ENCODE measurements at regions not wholly inside any gene's neighbourhood (a gene's known extent, or its start where the extent isn't known, plus 50 kb on each side); places are given as distances from the start of the nearest gene placed in this dataset.

- Histone ChIP-seq H3K4me1 (ENCODE audit: control insufficient read depth in 3 of 3, insufficient read depth in 3 of 3, low read length in 3 of 3) (peaks cover 2 to 7% (median 6%) of the 10 kb centered on the region in 3 donors), H3K36me3 (ENCODE audit: control insufficient read depth in 3 of 3, insufficient read depth in 3 of 3, low read length in 3 of 3) (no peaks in the 10 kb centered on the region), H3K9me3 (ENCODE audit: control insufficient read depth in 3 of 3, low read length in 3 of 3) (no peaks in the 10 kb centered on the region), H3K27ac (ENCODE audit: low read depth, low read length) (no peak overlapping the region), H3K27me3 (ENCODE audit: control insufficient read depth in 3 of 3, insufficient read depth in 3 of 3, low read length in 3 of 3) (peaks cover 0 to 4% (median 2%) of the 10 kb centered on the region in 3 donors), H3K4me3 (ENCODE audit: low read length in 3 of 3) (no peak overlapping the region), H3K9ac (ENCODE audit: low read depth in 1 of 3, low read length in 3 of 3) (no peak overlapping the region)
Measured at GRCh38 chr6:90409700-90410099, 113.1 kb upstream of the BACH2 start.

DNA sequence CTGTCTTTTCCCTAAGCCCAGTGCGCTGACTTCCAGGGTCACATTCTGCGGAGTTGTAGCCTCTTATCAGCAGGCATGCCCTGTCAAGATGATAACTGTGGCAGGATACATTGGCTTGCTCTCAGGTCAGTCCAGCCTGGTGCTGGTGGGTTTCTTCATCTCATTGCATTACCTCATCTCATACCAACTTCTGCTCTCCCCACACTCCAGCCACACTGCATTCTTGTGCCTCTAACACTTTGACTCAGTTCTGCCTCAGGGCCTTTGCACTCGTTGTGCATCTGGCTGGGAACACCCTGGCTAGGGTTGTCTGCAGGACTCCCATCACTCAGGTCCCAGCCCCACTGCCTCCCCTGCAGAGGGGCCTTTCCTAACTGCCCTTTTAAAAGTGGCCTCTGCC is 110.3 kb upstream of the BACH2 start:
- Histone ChIP-seq H3K9me3 (ENCODE audit: control insufficient read depth in 3 of 3, low read length in 3 of 3) (no peaks in the 10 kb centered on the region), H3K27me3 (ENCODE audit: control insufficient read depth in 3 of 3, insufficient read depth in 3 of 3, low read length in 3 of 3) (peaks cover under 1 to 4% (median 3%) of the 10 kb centered on the region in 3 donors), H3K36me3 (ENCODE audit: control insufficient read depth in 3 of 3, insufficient read depth in 3 of 3, low read length in 3 of 3) (no peaks in the 10 kb centered on the region), H3K4me1 (ENCODE audit: control insufficient read depth in 3 of 3, insufficient read depth in 3 of 3, low read length in 3 of 3) (peaks cover 0 to 6% (median 3%) of the 10 kb centered on the region in 3 donors), H3K9ac (ENCODE audit: low read depth in 1 of 3, low read length in 3 of 3) (no peak overlapping the region), H3K27ac (ENCODE audit: low read depth, low read length) (no peak overlapping the region), H3K4me3 (ENCODE audit: low read length in 3 of 3) (no peak overlapping the region)

GRCh38 chr6:90406142-90406794 is 109.6 kb upstream of the BACH2 start:
- Histone ChIP-seq H3K27me3 (ENCODE audit: control insufficient read depth in 3 of 3, insufficient read depth in 3 of 3, low read length in 3 of 3) (peaks cover 3 to 9% (median 3%) of the 10 kb centered on the region in 3 donors), H3K9me3 (ENCODE audit: control insufficient read depth in 3 of 3, low read length in 3 of 3) (no peaks in the 10 kb centered on the region), H3K36me3 (ENCODE audit: control insufficient read depth in 3 of 3, insufficient read depth in 3 of 3, low read length in 3 of 3) (no peaks in the 10 kb centered on the region), H3K4me3 (ENCODE audit: low read length in 3 of 3) (no peak overlapping the region), H3K27ac (ENCODE audit: low read depth, low read length) (no peak overlapping the region), H3K9ac (ENCODE audit: low read depth in 1 of 3, low read length in 3 of 3) (no peak overlapping the region), H3K4me1 (ENCODE audit: control insufficient read depth in 3 of 3, insufficient read depth in 3 of 3, low read length in 3 of 3) (peaks cover 0 to 6% (median 3%) of the 10 kb centered on the region in 3 donors)

GRCh38 chr6:90403489-90404381 is 107.1 kb upstream of the BACH2 start:
- Histone ChIP-seq H3K4me1 (ENCODE audit: control insufficient read depth in 3 of 3, insufficient read depth in 3 of 3, low read length in 3 of 3) (peaks cover 0 to 6% (median 3%) of the 10 kb centered on the region in 3 donors), H3K4me3 (ENCODE audit: low read length in 3 of 3) (no peak overlapping the region), H3K36me3 (ENCODE audit: control insufficient read depth in 3 of 3, insufficient read depth in 3 of 3, low read length in 3 of 3) (no peaks in the 10 kb centered on the region), H3K9me3 (ENCODE audit: control insufficient read depth in 3 of 3, low read length in 3 of 3) (no peaks in the 10 kb centered on the region), H3K27me3 (ENCODE audit: control insufficient read depth in 3 of 3, insufficient read depth in 3 of 3, low read length in 3 of 3) (peaks cover 3 to 14% (median 5%) of the 10 kb centered on the region in 3 donors), H3K27ac (ENCODE audit: low read depth, low read length) (no peak overlapping the region), H3K9ac (ENCODE audit: low read depth in 1 of 3, low read length in 3 of 3) (no peak overlapping the region)

DNA sequence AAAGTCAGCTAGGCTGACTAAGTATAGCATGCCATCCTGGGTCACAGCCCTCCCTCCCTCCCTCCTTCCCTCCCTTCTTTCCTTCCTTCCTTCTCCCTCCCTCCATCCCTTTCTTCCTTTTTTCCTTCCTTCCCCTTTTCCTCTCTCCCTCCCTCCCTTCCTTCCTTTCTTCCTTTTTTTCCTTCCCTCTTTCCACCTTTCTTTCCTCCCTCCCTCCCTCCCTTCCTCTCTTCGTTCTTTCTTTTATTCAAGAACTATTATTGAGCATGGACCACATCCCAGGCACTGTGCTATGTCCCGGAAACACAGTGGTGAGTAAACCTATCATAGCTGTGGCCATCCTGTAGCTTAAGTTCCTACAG is 106.2 kb upstream of the BACH2 start:
- no peak overlapping the region for H3K27ac ChIP-seq (ENCODE audit: low read depth, low read length)
- H3K9me3 ChIP-seq (ENCODE audit: control insufficient read depth in 3 of 3, low read length in 3 of 3) = no peaks in the 10 kb centered on the region
- no peaks in the 10 kb centered on the region for H3K36me3 ChIP-seq (ENCODE audit: control insufficient read depth in 3 of 3, insufficient read depth in 3 of 3, low read length in 3 of 3)
- peaks cover 0 to 6% (median 3%) of the 10 kb centered on the region in 3 donors for H3K4me1 ChIP-seq (ENCODE audit: control insufficient read depth in 3 of 3, insufficient read depth in 3 of 3, low read length in 3 of 3)
- H3K4me3 ChIP-seq (ENCODE audit: low read length in 3 of 3) = no peak overlapping the region
- H3K27me3 ChIP-seq (ENCODE audit: control insufficient read depth in 3 of 3, insufficient read depth in 3 of 3, low read length in 3 of 3) = peaks cover 3 to 16% (median 5%) of the 10 kb centered on the region in 3 donors
- no peak overlapping the region for H3K9ac ChIP-seq (ENCODE audit: low read depth in 1 of 3, low read length in 3 of 3)

DNA sequence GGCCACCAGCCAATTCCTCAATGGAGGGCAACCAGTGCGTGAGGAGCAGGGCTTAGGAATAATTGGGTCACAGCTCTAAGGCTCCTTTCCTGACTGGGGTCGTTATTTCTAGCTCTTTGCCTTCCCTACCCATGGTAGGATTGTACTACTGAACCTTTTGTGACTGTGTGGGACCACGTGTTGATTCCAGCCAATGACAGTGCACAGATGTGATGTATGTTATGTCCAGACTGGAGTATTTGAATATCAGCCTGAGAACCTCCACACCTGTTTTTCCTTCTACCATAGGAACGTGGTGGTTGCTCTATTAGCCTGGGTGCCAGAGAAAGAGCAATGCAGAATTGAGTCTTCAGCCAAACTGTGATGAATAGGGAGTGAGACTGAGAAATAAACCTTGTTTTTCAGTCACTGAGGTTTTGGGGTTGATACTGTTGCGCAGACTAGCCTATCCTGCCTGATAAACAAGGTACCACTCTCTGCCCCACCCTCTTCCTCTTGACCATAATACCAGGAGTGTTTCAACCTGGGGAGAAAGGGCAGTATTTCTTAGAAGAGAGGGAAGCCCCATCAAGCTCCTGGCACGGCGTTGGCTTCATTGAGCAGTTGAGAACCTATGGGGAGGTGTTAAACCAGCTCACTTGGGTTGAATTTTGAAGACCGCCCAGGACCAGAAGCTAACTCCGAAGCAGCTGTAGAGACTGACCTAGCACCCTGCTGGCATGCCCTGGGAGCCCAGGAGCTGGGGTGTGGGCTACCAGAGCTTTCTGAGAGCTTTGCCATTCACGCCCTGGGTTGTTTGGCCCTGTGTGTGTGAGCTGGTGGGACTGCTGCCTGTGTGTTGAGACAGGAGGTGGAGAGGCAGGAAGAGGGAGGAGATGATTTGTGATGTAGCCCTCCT is 105.5 kb upstream of the BACH2 start:
- H3K9me3 ChIP-seq (ENCODE audit: control insufficient read depth in 3 of 3, low read length in 3 of 3) = no peaks in the 10 kb centered on the region
- H3K27ac ChIP-seq (ENCODE audit: low read depth, low read length) = no peak overlapping the region
- H3K36me3 ChIP-seq (ENCODE audit: control insufficient read depth in 3 of 3, insufficient read depth in 3 of 3, low read length in 3 of 3) = no peaks in the 10 kb centered on the region
- H3K9ac ChIP-seq (ENCODE audit: low read depth in 1 of 3, low read length in 3 of 3) = no peak overlapping the region
- no peak overlapping the region for H3K4me3 ChIP-seq (ENCODE audit: low read length in 3 of 3)
- H3K4me1 ChIP-seq (ENCODE audit: control insufficient read depth in 3 of 3, insufficient read depth in 3 of 3, low read length in 3 of 3) = peaks cover 0 to 6% (median 3%) of the 10 kb centered on the region in 3 donors
- H3K27me3 ChIP-seq (ENCODE audit: control insufficient read depth in 3 of 3, insufficient read depth in 3 of 3, low read length in 3 of 3) = peaks cover 3 to 16% (median 5%) of the 10 kb centered on the region in 3 donors

- Histone ChIP-seq H3K4me3 (ENCODE audit: low read length in 3 of 3) (no peak overlapping the region), H3K9me3 (ENCODE audit: control insufficient read depth in 3 of 3, low read length in 3 of 3) (no peaks in the 10 kb centered on the region), H3K36me3 (ENCODE audit: control insufficient read depth in 3 of 3, insufficient read depth in 3 of 3, low read length in 3 of 3) (no peaks in the 10 kb centered on the region), H3K4me1 (ENCODE audit: control insufficient read depth in 3 of 3, insufficient read depth in 3 of 3, low read length in 3 of 3) (peaks cover 0 to 6% (median 3%) of the 10 kb centered on the region in 3 donors), H3K27ac (ENCODE audit: low read depth, low read length) (no peak overlapping the region), H3K27me3 (ENCODE audit: control insufficient read depth in 3 of 3, insufficient read depth in 3 of 3, low read length in 3 of 3) (peaks cover 3 to 16% (median 5%) of the 10 kb centered on the region in 3 donors), H3K9ac (ENCODE audit: low read depth in 1 of 3, low read length in 3 of 3) (no peak overlapping the region)
Measured at GRCh38 chr6:90399970-90400369, 103.3 kb upstream of the BACH2 start.

DNA sequence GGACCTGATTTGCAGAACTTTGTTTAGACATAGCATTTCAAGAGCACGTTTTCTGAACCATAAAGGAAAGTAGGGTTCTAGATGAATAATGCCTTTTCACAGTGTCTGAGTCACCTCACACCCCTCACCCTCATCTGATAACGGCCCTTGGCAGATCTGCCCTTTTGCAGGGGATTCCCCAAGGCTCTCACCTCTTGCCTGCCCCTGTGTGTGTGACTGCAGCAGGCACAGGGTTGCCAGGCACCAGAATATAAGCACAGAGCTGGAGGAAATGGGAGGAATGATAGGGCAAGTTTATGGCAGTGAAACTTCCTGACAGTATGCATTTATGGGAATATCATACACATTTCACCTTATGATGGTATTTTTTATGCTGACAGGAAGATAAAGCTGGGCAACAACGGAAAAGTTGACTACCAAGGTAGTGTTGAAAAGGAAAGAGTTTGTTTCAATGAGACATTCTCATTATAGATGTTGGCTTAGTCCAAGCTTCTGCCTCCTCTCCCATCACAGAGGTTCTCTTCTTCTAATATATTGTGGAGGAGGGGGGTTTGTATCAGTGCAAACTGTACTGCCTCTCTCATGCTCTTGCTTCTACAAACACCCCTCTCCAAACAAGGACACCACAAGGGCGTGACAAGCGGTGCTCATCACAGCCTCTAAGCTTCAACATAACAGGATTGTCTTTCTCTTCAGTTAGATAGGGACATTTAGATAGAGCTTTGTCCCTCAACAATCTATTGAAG is 101.5 kb upstream of the BACH2 start:
- Histone ChIP-seq H3K27ac (ENCODE audit: low read depth, low read length) (no peak overlapping the region), H3K36me3 (ENCODE audit: control insufficient read depth in 3 of 3, insufficient read depth in 3 of 3, low read length in 3 of 3) (no peaks in the 10 kb centered on the region), H3K27me3 (ENCODE audit: control insufficient read depth in 3 of 3, insufficient read depth in 3 of 3, low read length in 3 of 3) (peaks cover 3 to 16% (median 5%) of the 10 kb centered on the region in 3 donors), H3K4me1 (ENCODE audit: control insufficient read depth in 3 of 3, insufficient read depth in 3 of 3, low read length in 3 of 3) (peaks cover 0 to 3% (median 0%) of the 10 kb centered on the region in 3 donors), H3K4me3 (ENCODE audit: low read length in 3 of 3) (no peak overlapping the region), H3K9me3 (ENCODE audit: control insufficient read depth in 3 of 3, low read length in 3 of 3) (no peaks in the 10 kb centered on the region), H3K9ac (ENCODE audit: low read depth in 1 of 3, low read length in 3 of 3) (no peak overlapping the region)

GRCh38 chr6:90397047-90397446 is 100.4 kb upstream of the BACH2 start:
- Histone ChIP-seq H3K36me3 (ENCODE audit: control insufficient read depth in 3 of 3, insufficient read depth in 3 of 3, low read length in 3 of 3) (no peaks in the 10 kb centered on the region), H3K4me1 (ENCODE audit: control insufficient read depth in 3 of 3, insufficient read depth in 3 of 3, low read length in 3 of 3) (peaks cover 0 to 3% (median 0%) of the 10 kb centered on the region in 3 donors), H3K27me3 (ENCODE audit: control insufficient read depth in 3 of 3, insufficient read depth in 3 of 3, low read length in 3 of 3) (peaks cover 3 to 13% (median 3%) of the 10 kb centered on the region in 3 donors), H3K9me3 (ENCODE audit: control insufficient read depth in 3 of 3, low read length in 3 of 3) (no peaks in the 10 kb centered on the region), H3K27ac (ENCODE audit: low read depth, low read length) (no peak overlapping the region), H3K4me3 (ENCODE audit: low read length in 3 of 3) (no peak overlapping the region), H3K9ac (ENCODE audit: low read depth in 1 of 3, low read length in 3 of 3) (no peak overlapping the region)
